22Rv1 (cell line): ENCODE measurements at regions not wholly inside any gene's neighbourhood (a gene's known extent, or its start where the extent isn't known, plus 50 kb on each side); places are given as distances from the start of the nearest gene placed in this dataset.

ENCODE experiments used
- ZFX ChIP-seq: fragments of 450-650 bp; IDR thresholded peaks from 2 replicates; pipeline ENCODE4 v1.6.1; 2017; ENCODE audit warnings: antibody characterized with exemption, borderline replicate concordance
- TF ChIP-seq, protein P1 (sequence below): fragments of 450-650 bp; IDR thresholded peaks from 2 replicates; pipeline ENCODE4 v1.5.1; 2017; ENCODE audit warnings: mild to moderate bottlenecking

DNA sequence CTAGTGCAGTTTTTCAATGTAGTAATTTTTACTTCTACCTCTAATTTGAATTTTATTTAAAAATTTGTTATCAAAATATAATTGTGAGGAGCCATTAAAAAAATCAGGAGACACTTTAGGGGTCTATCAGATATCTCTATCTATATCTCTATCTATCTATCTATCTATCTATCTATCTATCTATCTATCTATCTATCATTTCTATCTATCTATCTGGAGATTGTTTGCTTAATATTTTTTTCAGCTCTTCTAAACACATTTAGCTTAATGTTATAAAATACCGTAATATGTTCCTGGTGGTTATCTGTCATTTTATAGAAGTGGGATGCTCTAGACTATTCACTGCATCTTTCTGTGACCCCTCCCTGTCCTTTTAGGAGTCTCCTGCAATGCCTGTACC is 193.7 kb upstream of the P2RY1 start:
- TF ChIP-seq, protein P1, sequence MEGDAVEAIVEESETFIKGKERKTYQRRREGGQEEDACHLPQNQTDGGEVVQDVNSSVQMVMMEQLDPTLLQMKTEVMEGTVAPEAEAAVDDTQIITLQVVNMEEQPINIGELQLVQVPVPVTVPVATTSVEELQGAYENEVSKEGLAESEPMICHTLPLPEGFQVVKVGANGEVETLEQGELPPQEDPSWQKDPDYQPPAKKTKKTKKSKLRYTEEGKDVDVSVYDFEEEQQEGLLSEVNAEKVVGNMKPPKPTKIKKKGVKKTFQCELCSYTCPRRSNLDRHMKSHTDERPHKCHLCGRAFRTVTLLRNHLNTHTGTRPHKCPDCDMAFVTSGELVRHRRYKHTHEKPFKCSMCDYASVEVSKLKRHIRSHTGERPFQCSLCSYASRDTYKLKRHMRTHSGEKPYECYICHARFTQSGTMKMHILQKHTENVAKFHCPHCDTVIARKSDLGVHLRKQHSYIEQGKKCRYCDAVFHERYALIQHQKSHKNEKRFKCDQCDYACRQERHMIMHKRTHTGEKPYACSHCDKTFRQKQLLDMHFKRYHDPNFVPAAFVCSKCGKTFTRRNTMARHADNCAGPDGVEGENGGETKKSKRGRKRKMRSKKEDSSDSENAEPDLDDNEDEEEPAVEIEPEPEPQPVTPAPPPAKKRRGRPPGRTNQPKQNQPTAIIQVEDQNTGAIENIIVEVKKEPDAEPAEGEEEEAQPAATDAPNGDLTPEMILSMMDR = no peak
- TF ChIP-seq ZFX = no peak
